HG02588 (cell line): ENCODE measurements at regions not wholly inside any gene's neighbourhood (a gene's known extent, or its start where the extent isn't known, plus 50 kb on each side); places are given as distances from the start of the nearest gene placed in this dataset.

Experiments used
- ATAC-seq: cut with Tn5 transposase; IDR thresholded peaks from one replicate; pipeline ENCODE4 v1.9.1; 2021; ENCODE audit warnings: mild to moderate bottlenecking, moderate library complexity; ENCODE audit not compliant: unreplicated experiment

DNA sequence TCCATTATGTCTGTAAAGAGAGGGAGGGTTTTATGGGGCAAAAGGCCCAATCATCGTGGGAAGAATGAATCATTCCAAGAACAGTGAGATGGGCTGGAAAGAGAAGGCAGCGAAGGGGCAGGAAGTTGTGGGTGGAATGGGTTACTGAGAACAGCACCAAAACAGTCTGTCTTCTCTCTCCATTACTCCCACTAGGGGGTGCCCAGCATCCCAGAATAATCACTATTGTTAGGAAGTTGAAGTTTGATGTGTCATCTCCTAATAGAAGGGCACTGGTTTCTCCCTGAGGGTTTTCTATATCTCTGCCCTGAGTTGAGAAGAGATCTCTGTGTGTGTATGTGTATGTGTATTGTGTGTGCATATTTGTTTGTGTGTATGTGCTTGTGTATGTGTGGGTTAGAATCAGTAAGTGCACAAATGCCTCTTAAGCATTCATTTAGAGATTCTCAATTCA is 76.6 kb upstream of the MAP4K3 start:
- peak; percentile 90 for ATAC-seq

DNA sequence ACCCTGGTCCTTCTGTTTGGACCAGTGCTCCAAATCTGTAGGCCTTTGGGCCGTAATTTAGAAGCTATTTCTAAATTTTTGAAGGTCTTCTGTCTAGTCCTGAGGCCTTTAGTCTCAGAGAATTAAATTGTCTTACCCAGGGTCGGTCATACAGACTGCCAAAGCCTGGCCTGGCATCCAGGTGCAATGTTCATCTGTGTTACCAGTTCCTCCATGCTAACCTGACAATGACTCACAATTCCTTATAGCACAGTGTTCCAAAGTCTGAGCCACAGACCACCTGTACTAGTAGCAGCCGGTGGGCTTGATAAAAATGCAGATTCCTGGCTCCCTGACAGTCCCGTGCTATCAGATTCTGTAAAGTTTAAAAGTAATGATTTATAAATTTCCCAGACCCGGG is 77.7 kb upstream of the MAP4K3 start:
- ATAC-seq = no peak

DNA sequence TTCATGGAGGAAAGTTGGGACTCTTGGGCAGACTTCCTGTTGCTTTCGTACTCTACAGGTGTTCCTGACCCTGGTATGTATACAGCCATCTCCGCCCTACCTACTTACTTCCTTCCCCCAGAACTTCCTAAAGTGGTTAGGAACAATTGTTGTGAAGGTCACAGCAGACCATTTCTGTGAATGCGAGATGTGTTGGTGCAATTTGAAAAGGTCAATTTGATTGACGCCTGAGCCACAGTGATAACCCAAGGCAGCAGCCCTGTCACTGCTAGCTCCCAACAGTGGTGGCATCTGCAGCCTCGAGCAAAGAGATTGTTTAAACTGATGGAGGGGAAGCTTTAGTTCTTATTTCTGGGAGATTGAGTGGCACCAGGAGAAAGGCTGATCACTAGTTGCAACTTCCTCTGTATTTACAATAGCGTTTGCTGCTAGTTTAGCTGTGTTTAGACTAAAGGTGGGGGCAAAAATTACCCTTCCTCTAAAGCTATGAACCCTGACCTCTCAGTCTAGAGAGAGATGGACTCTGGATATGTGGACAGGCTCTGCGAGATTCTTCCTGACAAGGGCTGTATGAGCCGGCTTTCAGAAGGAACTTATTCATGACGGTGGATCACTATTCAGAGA is 78.3 kb upstream of the MAP4K3 start:
- ATAC-seq = no peak

DNA sequence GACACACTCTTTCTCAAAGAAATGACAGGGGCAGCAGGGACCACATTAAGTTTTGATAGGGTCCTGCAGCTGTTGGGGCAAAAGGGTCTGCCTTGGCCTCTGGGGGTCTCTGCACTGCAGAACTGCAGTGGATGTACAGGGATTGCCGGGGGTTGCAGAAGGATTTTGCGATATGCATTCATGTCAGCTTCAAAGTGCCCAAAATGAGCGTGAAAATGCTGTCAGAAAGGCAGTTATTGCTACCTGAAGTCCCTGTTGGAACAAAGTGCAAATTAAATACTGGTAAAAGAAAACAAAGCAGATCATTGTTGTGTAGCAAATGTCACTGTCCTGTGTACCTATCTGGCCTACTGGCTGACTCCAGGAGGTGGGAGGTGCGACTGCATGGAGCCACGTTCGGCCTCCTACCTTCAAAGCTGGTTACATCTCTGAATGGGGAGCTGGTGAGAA is 78.8 kb upstream of the MAP4K3 start:
- no peak for ATAC-seq

DNA sequence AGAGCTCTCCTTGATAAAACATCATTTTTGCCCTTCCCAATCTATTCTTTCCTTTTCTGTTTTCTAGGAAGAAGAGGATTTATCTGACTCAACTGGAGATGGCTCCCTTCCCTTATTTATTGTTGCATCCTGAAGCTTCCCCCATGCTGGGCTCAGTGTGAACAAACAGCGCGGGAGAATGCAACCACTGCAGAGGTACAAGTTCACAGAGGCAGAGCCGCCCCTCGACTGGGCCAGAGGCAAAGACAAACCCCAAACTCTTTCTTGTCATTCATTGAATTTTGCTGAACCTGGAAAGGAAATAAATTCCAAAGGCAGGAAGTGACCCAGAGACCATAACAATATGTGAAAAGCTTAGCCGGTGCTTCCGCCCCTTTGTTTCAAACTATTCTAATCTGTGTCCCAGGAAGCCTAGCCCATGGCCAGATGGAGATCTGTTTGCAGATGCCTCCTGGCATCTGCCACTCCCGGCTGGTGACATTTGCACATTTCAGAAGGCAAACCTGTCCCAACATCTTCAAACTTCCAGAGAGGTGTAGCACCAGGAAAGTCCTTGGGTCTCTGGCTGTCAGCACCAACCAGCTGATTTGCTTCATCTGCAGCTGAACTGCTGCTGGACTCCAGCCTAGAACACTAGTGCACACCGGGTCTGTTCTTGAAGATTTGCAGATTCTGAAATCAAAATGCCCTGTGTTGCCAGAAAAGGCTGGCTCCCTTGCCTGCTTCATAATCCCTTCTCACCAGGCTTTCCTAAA is 79.4 kb upstream of the MAP4K3 start:
- no peak for ATAC-seq

DNA sequence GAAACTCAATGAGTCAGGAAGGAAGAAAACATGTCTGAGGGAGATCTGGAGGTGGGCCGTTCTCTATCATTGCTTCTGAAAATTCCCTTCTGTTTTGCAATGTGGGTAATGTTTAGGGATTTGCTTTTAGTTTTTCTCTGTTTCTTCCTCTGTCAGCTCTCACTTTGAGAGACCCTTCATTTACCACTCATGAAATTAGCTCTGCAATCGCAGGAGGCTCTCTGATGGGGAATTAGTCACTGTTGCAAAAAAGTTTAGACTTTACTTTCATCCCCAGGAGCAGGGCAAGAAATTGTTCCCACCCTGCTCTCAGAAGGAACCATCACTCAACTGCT is 80.0 kb upstream of the MAP4K3 start:
- no peak for ATAC-seq

DNA sequence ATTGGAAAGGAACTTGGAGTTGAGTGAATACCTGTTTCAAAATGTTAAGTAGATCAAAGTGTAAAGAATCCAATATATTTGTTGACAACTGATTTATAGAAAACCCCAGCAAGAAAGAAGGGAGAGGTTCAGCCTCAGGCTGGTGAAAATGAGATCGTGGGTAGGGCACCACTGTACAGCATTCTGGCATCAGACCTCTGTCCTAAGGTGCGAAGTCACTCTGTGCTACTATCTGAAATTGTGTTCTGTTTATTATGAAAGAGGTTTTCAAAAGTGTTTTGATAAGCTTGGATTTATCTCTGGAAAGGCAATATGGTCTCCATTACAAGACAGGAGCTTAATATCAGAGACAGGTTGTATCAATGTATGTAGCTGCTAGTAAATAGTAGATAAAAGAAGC is 80.5 kb upstream of the MAP4K3 start:
- no peak for ATAC-seq

DNA sequence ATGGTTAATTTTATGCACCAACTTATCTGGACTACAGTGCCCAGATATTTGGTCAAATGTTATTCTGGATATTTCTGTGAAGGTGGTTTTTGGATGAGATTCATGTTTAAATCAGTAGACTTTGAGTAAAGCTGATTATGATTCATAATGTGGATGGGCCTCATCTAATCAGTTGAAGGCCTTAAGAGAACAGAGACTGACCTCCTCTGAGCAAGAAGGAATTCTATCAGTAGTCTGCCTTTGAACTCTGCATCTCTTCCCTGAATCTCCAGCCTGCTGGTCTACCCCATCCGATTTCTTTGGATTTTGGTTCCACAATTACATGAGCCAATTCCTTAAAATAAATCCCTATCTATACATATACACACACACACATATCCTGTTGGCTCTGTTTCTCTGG is 82.8 kb upstream of the MAP4K3 start:
- ATAC-seq = no peak

DNA sequence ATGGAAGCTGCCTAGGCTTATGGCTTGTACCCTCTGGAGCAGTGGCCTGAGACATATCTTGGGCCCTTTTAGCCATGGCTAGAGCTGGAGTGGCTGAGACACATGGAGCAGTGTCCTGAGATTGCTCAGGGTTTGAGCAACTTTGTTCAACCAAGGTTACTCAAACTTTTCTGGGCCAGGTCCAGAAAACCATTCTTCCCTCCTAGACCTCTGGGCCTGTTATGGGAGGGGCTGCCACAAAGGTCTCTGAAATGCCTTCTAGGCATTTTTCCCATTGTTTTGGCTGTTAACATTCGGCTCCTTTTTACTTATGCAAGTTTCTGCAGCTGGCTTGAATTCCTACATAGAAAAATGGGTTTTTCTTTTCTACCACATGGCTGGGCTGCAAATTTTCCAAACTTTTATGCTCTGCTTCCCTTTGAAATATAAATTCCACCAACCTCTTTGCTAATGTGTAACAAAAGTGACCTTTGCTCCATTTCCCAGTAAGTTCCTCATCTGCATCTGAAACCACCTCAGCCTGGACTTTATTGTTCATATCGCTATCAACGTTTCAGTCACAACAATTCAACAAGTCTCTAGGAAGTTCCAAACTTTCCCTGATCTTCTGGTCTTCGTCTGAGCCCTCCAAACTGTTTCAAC is 84.9 kb upstream of the MAP4K3 start:
- ATAC-seq = no peak

DNA sequence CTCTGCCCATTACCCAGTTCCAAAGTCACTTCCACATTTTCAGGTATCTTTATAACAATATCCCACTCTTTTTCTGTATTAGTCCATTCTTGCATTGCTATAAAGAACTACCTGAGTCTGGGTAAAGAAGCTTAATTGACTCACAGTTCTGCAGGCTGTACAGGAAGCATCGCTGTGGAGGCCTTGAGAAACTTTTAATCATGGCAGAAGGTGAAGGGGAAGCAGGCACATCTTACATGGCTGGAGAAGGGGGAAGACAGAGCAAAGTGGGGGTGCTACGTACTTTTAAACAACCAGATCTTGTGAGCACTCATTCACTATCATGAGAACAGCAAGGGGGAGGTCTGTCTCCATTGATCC is 85.4 kb upstream of the MAP4K3 start:
- ATAC-seq = no peak

DNA sequence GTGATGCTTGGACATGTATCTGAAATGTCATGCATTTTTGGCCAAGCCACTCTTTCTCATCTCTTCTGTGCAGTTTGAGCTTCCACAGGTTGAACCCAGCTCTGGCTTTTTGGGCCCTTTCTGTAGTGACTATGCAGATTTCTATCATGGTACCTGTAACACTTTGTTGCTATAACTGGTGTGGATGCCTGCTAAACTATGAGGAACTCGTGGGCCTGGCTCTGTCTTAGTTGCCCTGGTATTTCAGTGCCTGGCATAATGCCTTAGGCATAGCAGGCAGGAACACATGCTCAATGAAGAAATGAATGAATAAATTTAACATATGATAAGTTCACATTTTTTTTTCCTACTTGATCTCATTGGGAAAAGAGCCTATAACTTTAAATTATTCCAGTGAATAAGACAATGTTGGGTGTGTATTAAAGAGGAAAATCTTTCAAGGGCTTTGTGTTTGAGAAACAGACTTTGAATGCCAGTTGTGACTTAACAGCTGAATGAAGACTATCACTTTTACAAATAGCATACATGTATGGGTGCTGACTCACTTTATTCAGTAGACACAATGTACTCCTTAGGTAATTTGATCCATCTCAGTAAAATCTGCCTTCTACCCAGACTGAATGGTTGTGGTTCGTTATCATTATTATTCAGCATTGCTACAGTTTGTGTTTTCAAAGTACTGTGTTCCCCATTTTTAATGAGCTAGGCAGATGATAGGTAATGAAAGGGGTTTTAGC is 86.4 kb upstream of the MAP4K3 start:
- ATAC-seq = no peak

DNA sequence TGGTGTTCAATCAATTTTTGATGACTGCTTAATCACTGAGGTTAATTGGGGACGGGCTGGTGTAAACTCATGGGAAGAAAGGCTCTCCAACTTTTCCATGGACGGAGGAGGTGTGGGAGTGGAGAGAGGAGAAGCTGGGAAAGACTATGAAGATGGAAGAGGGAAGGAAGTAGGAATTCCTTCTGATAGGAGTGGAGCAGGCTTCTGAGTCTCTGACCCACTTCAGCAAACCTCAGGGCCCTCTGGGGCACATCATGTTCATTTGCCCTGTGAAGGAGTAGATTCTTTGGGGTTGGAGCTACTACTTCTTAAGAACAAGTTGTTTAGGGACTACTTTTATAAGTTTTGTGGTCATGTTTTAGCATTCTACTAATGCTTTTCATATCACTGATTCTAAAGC is 87.0 kb upstream of the MAP4K3 start:
- no peak for ATAC-seq

DNA sequence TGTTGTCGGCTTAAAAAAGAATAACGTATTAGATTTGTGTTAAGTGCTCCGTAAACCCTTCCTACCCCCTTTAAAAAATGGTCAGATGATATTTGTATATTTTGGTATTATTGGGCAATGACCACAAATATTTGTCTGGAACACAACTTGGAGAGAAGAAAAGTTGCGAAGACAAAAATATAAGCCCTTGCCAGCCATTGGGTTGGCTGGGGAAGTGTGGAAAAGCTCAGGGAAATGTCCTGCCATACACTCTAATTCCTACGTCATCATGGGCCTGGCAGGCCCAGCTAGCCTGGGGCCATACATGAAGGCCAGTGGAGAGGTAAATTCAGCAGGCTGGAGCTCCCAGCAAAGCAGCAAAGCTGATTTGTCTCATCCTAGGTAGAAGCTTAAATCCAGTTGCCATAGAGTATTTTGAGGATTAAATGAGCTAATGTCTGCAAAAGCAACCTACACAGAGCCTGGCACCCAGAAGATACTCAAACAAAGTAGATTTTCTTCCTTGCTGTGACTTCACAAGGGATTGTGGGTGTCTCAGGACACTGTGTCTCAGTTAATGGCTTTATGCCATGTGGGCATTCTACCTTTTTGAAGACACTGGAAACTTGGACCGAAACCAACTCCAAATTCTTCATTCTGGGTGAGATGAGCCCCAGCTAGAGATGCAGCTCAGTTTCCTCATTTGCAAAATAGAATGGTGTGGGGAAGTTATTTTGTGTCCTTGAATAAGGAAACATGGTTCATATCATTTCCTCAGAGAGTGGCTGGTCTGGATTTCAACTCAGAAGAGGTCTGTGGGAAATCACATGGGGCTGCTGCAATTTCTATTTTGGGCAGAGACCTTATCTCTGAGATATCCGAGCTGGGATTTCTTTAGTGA is 87.9 kb upstream of the MAP4K3 start:
- no peak for ATAC-seq

DNA sequence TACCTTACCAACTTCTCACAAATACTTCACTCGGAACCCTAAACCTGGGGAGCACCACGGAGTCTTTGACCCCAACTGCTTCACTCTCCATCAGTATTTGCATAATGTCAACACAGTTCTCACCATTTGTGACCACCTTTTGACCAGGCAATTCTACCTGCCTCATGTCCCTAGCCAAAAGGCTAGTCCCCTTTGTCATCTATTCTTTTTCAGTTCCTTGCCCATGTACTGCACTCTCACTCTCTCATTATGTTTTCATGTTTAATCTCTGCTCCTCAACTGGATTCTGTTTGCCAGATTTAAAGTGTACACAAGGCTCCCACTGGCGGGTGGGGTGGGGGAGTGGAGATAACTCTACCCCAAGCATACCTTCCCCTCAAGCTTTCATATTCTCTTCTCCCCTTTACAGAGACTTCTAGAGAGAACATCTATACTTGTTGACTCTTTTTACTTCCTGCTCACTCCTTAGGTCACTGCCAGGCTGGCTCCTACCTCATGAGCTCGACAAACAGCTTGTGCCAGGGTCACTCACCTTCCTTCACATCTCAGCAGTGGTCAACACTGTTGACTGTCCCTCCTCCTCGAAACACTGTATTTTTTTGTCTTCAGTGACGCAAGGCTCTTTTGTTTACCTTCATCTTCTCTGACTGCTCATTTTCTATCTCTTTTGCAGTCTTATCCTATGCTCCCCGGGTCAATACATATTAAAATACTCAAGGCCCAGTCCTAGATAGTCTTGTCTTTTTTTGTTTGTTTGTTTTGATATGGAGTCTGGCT is 88.7 kb upstream of the MAP4K3 start:
- ATAC-seq = no peak

DNA sequence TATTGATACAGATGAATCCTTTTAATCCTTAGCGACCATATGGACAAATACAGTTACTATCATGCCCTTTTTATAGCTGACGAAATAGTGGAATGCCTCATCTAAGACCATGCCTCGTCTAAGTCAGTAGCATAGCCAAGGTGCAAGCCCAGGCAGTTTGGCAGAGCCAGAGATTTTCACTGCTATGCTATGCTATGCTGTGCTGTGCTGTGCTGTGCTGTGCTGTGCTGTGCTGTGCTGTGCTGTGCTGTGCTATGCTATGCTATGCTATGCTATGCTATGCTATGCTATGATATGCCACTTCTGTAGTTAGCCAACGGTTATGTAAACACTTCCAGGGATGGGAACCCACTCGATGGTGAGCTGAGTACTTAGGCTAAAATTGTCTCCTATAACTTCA is 91.6 kb upstream of the MAP4K3 start:
- ATAC-seq = no peak

DNA sequence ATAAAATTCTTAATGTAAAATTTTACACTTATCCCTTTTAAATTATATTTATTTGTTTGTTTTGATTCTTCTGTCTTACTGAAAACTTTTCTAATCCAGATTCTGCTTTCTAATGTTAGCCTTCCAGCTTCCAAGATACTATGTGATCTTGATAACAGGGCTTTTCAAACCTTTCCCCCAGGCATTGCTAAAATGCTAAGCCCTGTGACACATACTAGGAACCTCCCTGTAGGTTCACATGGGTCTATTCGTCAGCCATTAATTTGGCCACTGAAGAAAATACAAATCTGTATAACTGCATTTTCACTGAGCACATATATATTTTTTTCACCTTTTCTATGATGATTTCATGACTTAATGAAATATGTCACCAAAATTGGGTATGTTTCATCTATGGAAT is 92.8 kb upstream of the MAP4K3 start:
- no peak for ATAC-seq

DNA sequence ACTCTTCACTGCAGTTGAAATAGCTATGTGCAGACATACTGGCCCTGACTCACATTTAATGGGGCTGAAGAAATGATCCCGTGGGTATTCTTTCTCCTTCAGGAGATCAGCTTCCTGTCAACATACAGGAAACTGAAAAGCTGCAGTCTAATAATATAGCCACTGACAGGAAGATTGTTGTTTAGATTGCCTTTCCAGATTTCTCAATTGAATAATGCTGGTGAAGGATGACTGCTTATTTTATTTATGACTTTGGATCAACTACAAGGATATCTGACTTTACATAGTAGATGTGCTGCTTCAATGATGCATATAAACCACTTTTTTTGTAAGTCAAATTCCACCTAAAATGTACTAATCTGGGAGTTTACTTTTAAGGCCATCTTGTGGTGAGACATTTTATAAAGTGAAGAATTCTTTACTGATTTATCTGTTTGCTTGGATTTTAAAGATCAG is 93.4 kb upstream of the MAP4K3 start:
- ATAC-seq = no peak

DNA sequence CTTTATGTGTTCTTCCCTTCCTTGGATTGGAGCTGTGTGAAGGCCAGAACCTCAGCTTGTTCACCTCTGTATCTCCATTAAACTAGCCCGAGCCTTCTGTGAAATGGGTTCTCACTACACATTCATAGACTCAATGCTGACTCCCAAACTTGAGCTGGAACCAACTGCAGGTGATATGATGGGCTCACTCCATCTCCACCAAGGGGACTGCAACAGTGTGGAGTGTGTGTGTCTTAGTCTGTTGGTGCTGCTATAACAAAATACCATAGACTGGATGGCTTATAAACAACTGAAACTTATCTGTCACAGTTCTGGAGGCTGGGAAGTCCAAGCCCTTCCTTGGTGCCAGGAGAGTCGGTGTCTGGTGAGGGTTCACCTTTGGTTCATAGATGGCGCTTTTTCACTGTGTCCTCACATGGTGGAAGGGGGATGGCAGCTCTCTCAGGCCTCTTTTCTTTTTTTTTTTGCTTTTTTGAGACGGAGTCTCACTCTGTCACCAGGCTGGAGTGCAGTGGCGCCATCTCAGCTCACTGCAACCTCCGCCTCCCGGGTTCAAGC is 94.2 kb upstream of the MAP4K3 start:
- ATAC-seq = no peak

DNA sequence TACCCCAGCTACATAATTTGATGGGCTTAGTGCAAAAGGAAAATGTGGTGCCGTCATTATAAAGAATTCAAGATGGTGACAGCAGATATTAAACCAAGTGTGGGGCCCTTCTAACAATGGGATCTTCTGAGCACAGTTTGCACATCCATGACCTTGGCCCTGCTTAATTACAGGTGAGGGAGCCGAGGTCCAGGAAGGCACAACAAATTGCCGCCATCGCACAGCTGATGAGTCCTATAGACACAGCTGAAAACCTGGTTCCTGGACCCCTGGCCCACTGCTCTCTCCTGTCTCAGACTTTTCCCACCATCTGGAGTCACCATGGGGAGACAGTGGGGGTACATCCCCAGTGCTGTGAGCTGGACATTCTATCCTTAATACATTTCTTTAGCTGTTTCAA is 95.8 kb upstream of the MAP4K3 start:
- ATAC-seq = no peak
